Nephron (organoid): ENCODE measurements at regions not wholly inside any gene's neighbourhood (a gene's known extent, or its start where the extent isn't known, plus 50 kb on each side); places are given as distances from the start of the nearest gene placed in this dataset.

Source experiments
- H3K27ac Mint-ChIP-seq, 3 experiments: 2 replicates each; pipeline ENCODE4 v1.8.0; 2020; ENCODE audit warnings: mixed read lengths in 3 of 3, mild to moderate bottlenecking in 2 of 3, moderate library complexity in 1 of 3
- H3K27me3 Mint-ChIP-seq: 2 replicates; pipeline ENCODE4 v1.8.0; 2021; ENCODE audit warnings: low read depth, mild to moderate bottlenecking, moderate library complexity, mixed read lengths
- H3K36me3 Mint-ChIP-seq: 2 replicates; pipeline ENCODE4 v1.8.0; 2020; ENCODE audit warnings: low read depth, mixed read lengths
- H3K4me1 Mint-ChIP-seq: 2 replicates; pipeline ENCODE4 v1.8.0; 2020; ENCODE audit warnings: mixed read lengths
- H3K4me3 Mint-ChIP-seq, 3 experiments: 2 replicates each; pipeline ENCODE4 v1.8.0; 2020; ENCODE audit warnings: mild to moderate bottlenecking in 3 of 3, mixed read lengths in 3 of 3, moderate library complexity in 2 of 3
- H3K9me3 Mint-ChIP-seq: 2 replicates; pipeline ENCODE4 v1.8.0; 2020; ENCODE audit warnings: mixed read lengths
- TF ChIP-seq, protein P1 (sequence below), 3 experiments: fragments of 200-600 bp; sonication (generic); IDR thresholded peaks; one replicate each; pipeline ENCODE4 v1.5.0; 2021; ENCODE audit warnings: antibody characterized with exemption in 3 of 3; ENCODE audit not compliant: unreplicated experiment in 3 of 3

GRCh38 chr6:43923376-43924221 lies 153.6 kb downstream of the VEGFA start:
- no peak overlapping the region for H3K4me3 Mint-ChIP-seq
- no peaks in the 10 kb centered on the region for H3K36me3 Mint-ChIP-seq
- no peaks in the 10 kb centered on the region for H3K9me3 Mint-ChIP-seq
- H3K4me1 Mint-ChIP-seq, result peaks cover 14% of the 10 kb centered on the region
- H3K27ac Mint-ChIP-seq, result no peak overlapping the region
- H3K27me3 Mint-ChIP-seq, result peaks cover 55% of the 10 kb centered on the region
- TF ChIP-seq, protein P1, sequence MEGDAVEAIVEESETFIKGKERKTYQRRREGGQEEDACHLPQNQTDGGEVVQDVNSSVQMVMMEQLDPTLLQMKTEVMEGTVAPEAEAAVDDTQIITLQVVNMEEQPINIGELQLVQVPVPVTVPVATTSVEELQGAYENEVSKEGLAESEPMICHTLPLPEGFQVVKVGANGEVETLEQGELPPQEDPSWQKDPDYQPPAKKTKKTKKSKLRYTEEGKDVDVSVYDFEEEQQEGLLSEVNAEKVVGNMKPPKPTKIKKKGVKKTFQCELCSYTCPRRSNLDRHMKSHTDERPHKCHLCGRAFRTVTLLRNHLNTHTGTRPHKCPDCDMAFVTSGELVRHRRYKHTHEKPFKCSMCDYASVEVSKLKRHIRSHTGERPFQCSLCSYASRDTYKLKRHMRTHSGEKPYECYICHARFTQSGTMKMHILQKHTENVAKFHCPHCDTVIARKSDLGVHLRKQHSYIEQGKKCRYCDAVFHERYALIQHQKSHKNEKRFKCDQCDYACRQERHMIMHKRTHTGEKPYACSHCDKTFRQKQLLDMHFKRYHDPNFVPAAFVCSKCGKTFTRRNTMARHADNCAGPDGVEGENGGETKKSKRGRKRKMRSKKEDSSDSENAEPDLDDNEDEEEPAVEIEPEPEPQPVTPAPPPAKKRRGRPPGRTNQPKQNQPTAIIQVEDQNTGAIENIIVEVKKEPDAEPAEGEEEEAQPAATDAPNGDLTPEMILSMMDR (IDR thresholded peaks at IDR 0.05; ENCODE audit: unreplicated experiment in 3 of 3), result no peak

GRCh38 chr6:43922426-43923375 lies 152.7 kb downstream of the VEGFA start:
- H3K4me1 Mint-ChIP-seq, result peaks cover 15% of the 10 kb centered on the region

GRCh38 chr6:43921548-43922425 lies 151.8 kb downstream of the VEGFA start:
- no peaks in the 10 kb centered on the region for H3K36me3 Mint-ChIP-seq

More at GRCh38 chr6:43922426-43923375, 152.7 kb downstream of the VEGFA start:
- H3K27me3 Mint-ChIP-seq, result peaks cover 55% of the 10 kb centered on the region
- no peaks in the 10 kb centered on the region for H3K9me3 Mint-ChIP-seq
- TF ChIP-seq, protein P1 (IDR thresholded peaks at IDR 0.05; ENCODE audit: unreplicated experiment in 3 of 3), result no peak
- H3K4me3 Mint-ChIP-seq, result no peak overlapping the region
- no peak overlapping the region for H3K27ac Mint-ChIP-seq
- no peaks in the 10 kb centered on the region for H3K36me3 Mint-ChIP-seq

DNA sequence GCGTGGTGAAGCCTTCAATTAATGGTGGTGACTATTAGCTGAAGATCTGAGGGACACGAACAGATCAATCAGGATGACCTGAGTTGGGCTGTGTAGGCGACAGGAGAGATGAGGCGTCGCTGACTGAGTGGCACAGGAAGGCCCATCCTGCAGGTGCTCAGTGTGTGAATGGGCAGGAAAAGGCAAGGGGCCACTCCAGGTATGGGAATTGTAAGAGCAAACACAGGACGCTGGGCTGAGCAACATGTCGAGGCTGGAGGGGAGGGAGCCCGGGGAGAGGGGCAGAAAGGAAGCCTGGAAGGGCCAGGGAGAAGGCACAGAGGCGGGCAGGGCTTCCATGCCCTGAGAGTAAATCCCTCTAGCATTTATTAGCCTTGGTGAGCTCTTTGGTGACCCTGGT lies 151.0 kb downstream of the VEGFA start:
- no peaks in the 10 kb centered on the region for H3K9me3 Mint-ChIP-seq
- peaks cover 40% of the 10 kb centered on the region for H3K27me3 Mint-ChIP-seq
- peaks cover 18% of the 10 kb centered on the region for H3K4me1 Mint-ChIP-seq
- no peaks in the 10 kb centered on the region for H3K36me3 Mint-ChIP-seq
- TF ChIP-seq, protein P1 (IDR thresholded peaks at IDR 0.05; ENCODE audit: unreplicated experiment in 3 of 3), result no peak
- no peak overlapping the region for H3K27ac Mint-ChIP-seq
- no peak overlapping the region for H3K4me3 Mint-ChIP-seq

More at GRCh38 chr6:43921548-43922425, 151.8 kb downstream of the VEGFA start:
- Mint-ChIP-seq H3K4me3 (no peak overlapping the region), H3K27me3 (peaks cover 48% of the 10 kb centered on the region), H3K27ac (no peak overlapping the region), H3K4me1 (peaks cover 17% of the 10 kb centered on the region), H3K9me3 (no peaks in the 10 kb centered on the region)
- TF ChIP-seq, protein P1 (IDR thresholded peaks at IDR 0.05; ENCODE audit: unreplicated experiment in 3 of 3), result no peak

DNA sequence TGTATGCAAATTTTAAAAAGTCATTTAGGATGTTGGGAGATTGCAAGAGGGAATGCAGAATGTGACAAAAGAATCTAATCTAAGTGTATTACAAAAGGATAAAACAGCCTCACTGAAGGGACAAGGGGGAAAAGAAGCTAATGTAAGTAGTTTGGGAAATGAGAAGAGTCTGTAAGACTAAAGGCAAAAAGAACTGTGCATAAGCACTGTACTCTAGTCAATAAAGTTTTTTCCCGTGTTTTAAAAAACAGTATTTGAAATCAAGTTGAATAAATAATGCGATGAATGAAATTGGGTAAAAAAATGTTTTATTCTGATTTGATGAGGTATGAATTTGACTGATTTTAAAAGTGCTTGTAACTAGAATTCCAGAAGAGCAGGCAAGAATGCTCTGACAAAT lies 149.8 kb downstream of the VEGFA start:
- Mint-ChIP-seq H3K9me3 (no peaks in the 10 kb centered on the region), H3K27ac (no peak overlapping the region), H3K4me1 (peaks cover 26% of the 10 kb centered on the region), H3K36me3 (no peaks in the 10 kb centered on the region), H3K27me3 (peaks cover 44% of the 10 kb centered on the region), H3K4me3 (no peak overlapping the region)
- TF ChIP-seq, protein P1 (IDR thresholded peaks at IDR 0.05; ENCODE audit: unreplicated experiment in 3 of 3), result no peak
